ENCODE measurements at regions not wholly inside any gene's neighbourhood (a gene's known extent, or its start where the extent isn't known, plus 50 kb on each side); places are given as distances from the start of the nearest gene placed in this dataset.

DNA sequence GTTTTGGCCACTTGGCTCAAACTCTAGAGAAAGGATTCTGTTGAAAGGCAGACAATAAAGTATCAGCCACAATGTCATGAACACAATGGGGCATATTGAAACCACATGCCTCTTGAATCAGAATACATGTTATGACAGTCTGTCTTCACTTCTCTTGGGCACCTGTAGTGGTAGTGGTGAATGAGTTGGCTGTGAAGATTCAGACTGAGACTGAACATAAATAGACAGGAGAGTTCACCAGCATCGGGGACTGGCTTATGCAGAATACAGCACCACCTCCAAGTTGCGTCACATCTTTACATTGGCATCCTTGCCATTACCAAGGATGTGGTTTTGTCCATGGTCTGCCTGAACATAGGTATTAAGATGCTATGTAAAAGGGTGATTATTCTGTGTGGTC lies 336.8 kb downstream of the MYCN start:
- CTCF ChIA-PET = interaction anchor here (0.7 kb wide), 1 partner anchor 25 kb away, joined by 3 read pairs; no protein-coding TSS in a partner anchor
- intact Hi-C loops (cut with micrococcal nuclease; ENCODE audit: unreplicated experiment) = no loop called here
- H3K9me3 Mint-ChIP-seq (ENCODE audit: low read depth, unreplicated experiment) = no peaks in the 10 kb centered on the region
- DNase-seq = no peak
- no TSS peak for BruUV-seq (replicated peaks)
- no peak overlapping the region for H3K27ac Mint-ChIP-seq (ENCODE audit: unreplicated experiment)
- no peaks in the 10 kb centered on the region for H3K4me1 Mint-ChIP-seq (ENCODE audit: low read depth, unreplicated experiment)
- H3K27me3 Mint-ChIP-seq (ENCODE audit: unreplicated experiment) = no peaks in the 10 kb centered on the region
- H3K36me3 Mint-ChIP-seq (ENCODE audit: insufficient read depth, unreplicated experiment) = no peaks in the 10 kb centered on the region
- TF ChIP-seq, protein P1, sequence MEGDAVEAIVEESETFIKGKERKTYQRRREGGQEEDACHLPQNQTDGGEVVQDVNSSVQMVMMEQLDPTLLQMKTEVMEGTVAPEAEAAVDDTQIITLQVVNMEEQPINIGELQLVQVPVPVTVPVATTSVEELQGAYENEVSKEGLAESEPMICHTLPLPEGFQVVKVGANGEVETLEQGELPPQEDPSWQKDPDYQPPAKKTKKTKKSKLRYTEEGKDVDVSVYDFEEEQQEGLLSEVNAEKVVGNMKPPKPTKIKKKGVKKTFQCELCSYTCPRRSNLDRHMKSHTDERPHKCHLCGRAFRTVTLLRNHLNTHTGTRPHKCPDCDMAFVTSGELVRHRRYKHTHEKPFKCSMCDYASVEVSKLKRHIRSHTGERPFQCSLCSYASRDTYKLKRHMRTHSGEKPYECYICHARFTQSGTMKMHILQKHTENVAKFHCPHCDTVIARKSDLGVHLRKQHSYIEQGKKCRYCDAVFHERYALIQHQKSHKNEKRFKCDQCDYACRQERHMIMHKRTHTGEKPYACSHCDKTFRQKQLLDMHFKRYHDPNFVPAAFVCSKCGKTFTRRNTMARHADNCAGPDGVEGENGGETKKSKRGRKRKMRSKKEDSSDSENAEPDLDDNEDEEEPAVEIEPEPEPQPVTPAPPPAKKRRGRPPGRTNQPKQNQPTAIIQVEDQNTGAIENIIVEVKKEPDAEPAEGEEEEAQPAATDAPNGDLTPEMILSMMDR (IDR thresholded peaks at IDR 0.05; ENCODE audit: unreplicated experiment) = no peak
- no peak overlapping the region for H3K4me3 Mint-ChIP-seq (ENCODE audit: low read depth, unreplicated experiment)

GRCh38 chr2:16275661-16276060 lies 335.3 kb downstream of the MYCN start:
- Mint-ChIP-seq H3K36me3 (ENCODE audit: insufficient read depth, unreplicated experiment) (no peaks in the 10 kb centered on the region), H3K4me1 (ENCODE audit: low read depth, unreplicated experiment) (no peaks in the 10 kb centered on the region), H3K9me3 (ENCODE audit: low read depth, unreplicated experiment) (no peaks in the 10 kb centered on the region), H3K27me3 (ENCODE audit: unreplicated experiment) (peaks cover 9% of the 10 kb centered on the region), H3K4me3 (ENCODE audit: low read depth, unreplicated experiment) (no peak overlapping the region), H3K27ac (ENCODE audit: unreplicated experiment) (no peak overlapping the region)
- no TSS peak for BruUV-seq (replicated peaks)
- intact Hi-C loops (cut with micrococcal nuclease; ENCODE audit: unreplicated experiment) = no loop called here
- no peak for DNase-seq
- CTCF ChIA-PET = no interaction called here
- TF ChIP-seq, protein P1 (IDR thresholded peaks at IDR 0.05; ENCODE audit: unreplicated experiment) = no peak

DNA sequence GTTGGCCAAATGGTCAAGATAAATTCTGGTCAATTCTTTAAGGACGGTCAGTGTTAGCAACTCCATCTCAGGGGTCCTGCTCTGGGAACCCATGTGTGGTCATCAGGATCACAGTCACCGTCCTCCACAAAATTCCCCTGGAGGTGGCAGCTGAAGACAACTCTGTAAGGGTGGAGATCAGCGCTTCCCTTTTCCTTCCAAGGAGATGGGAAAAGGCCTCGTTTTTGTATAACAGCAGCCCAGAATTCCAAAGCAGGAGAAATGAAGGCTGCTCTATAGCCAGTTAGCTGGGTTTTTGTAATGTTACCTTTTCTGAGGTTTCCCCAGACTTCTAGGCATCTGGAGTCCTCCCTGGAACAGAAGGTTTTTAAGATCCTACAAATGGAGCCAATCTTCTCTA lies 334.8 kb downstream of the MYCN start:
- H3K27ac Mint-ChIP-seq (ENCODE audit: unreplicated experiment) = no peak overlapping the region
- no peaks in the 10 kb centered on the region for H3K4me1 Mint-ChIP-seq (ENCODE audit: low read depth, unreplicated experiment)
- H3K36me3 Mint-ChIP-seq (ENCODE audit: insufficient read depth, unreplicated experiment) = no peaks in the 10 kb centered on the region
- intact Hi-C loops (cut with micrococcal nuclease; ENCODE audit: unreplicated experiment) = no loop called here
- DNase-seq = no peak
- peaks cover 14% of the 10 kb centered on the region for H3K27me3 Mint-ChIP-seq (ENCODE audit: unreplicated experiment)
- H3K9me3 Mint-ChIP-seq (ENCODE audit: low read depth, unreplicated experiment) = no peaks in the 10 kb centered on the region
- BruUV-seq (replicated peaks) = no TSS peak
- CTCF ChIA-PET = no interaction called here
- no peak overlapping the region for H3K4me3 Mint-ChIP-seq (ENCODE audit: low read depth, unreplicated experiment)
- TF ChIP-seq, protein P1 (IDR thresholded peaks at IDR 0.05; ENCODE audit: unreplicated experiment) = no peak

DNA sequence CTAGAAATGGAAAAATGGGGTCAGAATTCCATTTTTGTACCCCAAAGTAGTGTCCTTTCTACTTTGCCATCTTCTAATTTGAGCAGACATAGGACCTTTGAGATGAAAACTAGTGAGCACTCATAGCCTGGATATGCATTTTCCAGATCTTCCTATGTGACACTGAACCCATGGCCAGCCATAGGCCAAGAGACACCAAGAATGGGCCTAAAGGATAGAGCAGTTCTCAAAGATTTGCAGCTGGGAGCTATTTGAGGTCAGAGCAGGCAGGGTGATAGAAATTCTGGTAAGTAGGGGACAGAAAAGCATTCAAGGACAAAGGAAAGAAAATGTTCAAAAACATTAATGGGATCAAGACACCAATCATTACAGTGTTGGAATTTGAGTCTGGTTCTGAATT lies 332.8 kb downstream of the MYCN start:
- H3K9me3 Mint-ChIP-seq (ENCODE audit: low read depth, unreplicated experiment) = no peaks in the 10 kb centered on the region
- no peak overlapping the region for H3K4me3 Mint-ChIP-seq (ENCODE audit: low read depth, unreplicated experiment)
- no peak overlapping the region for H3K27ac Mint-ChIP-seq (ENCODE audit: unreplicated experiment)
- intact Hi-C loops (cut with micrococcal nuclease; ENCODE audit: unreplicated experiment) = no loop called here
- no peaks in the 10 kb centered on the region for H3K4me1 Mint-ChIP-seq (ENCODE audit: low read depth, unreplicated experiment)
- CTCF ChIA-PET = no interaction called here
- DNase-seq = no peak
- H3K27me3 Mint-ChIP-seq (ENCODE audit: unreplicated experiment) = peaks cover 27% of the 10 kb centered on the region
- no peaks in the 10 kb centered on the region for H3K36me3 Mint-ChIP-seq (ENCODE audit: insufficient read depth, unreplicated experiment)
- TF ChIP-seq, protein P1 (IDR thresholded peaks at IDR 0.05; ENCODE audit: unreplicated experiment) = no peak
- BruUV-seq (replicated peaks) = no TSS peak

Measured in Calu3 (cell line).